ENCODE measurements at regions not wholly inside any gene's neighbourhood (a gene's known extent, or its start where the extent isn't known, plus 50 kb on each side); places are given as distances from the start of the nearest gene placed in this dataset.
A peak's percentile ranks its signal among the peaks of the same experiment; 100 is the strongest.

- no peak for DNase-seq (ENCODE audit: low spot score)
Observed at GRCh38 chr14:76974365-76974764, 54.1 kb downstream of the IRF2BPL start.

- no peak for DNase-seq (ENCODE audit: low spot score)
Observed at GRCh38 chr14:76971549-76971948, 57.0 kb downstream of the IRF2BPL start.

GRCh38 chr14:76968621-76969063 is 59.9 kb downstream of the IRF2BPL start:
- DNase-seq (ENCODE audit: low spot score): no peak

GRCh38 chr14:76967788-76968187 is 60.7 kb downstream of the IRF2BPL start:
- DNase-seq (ENCODE audit: low spot score): no peak

GRCh38 chr14:76965232-76965631 is 63.3 kb downstream of the IRF2BPL start:
- no peak for DNase-seq (ENCODE audit: low spot score)

- no peak for DNase-seq (ENCODE audit: low spot score)
Observed at GRCh38 chr14:76964695-76965094, 63.8 kb downstream of the IRF2BPL start.

- no peak for DNase-seq (ENCODE audit: low spot score)
Observed at GRCh38 chr14:76963372-76963771, 65.1 kb downstream of the IRF2BPL start.

GRCh38 chr14:76962303-76962660 is 66.2 kb downstream of the IRF2BPL start:
- DNase-seq (ENCODE audit: low spot score): no peak

- DNase-seq (ENCODE audit: low spot score): peak; percentile 98
Observed at GRCh38 chr14:76961631-76962302, 66.7 kb downstream of the IRF2BPL start.

GRCh38 chr14:76958980-76959710 is 69.4 kb downstream of the IRF2BPL start:
- DNase-seq (ENCODE audit: low spot score): no peak

GRCh38 chr14:76958020-76958979 is 70.2 kb downstream of the IRF2BPL start:
- no peak for DNase-seq (ENCODE audit: low spot score)

GRCh38 chr14:76957224-76957891 is 71.2 kb downstream of the IRF2BPL start:
- no peak for DNase-seq (ENCODE audit: low spot score)

GRCh38 chr14:76956316-76957090 is 72.0 kb downstream of the IRF2BPL start:
- peak; percentile 91 for DNase-seq (ENCODE audit: low spot score)

- DNase-seq (ENCODE audit: low spot score): peak; percentile 81
Observed at GRCh38 chr14:76955575-76956315, 72.8 kb downstream of the IRF2BPL start.

- DNase-seq (ENCODE audit: low spot score): no peak
Observed at GRCh38 chr14:76954394-76955190, 73.9 kb downstream of the IRF2BPL start.

- DNase-seq (ENCODE audit: low spot score): peak; percentile 50
Observed at GRCh38 chr14:76953311-76953945, 75.1 kb downstream of the IRF2BPL start.

GRCh38 chr14:76951166-76951565 is 77.3 kb downstream of the IRF2BPL start:
- no peak for DNase-seq (ENCODE audit: low spot score)

- no peak for DNase-seq (ENCODE audit: low spot score)
Observed at GRCh38 chr14:76950055-76951020, 78.2 kb downstream of the IRF2BPL start.

Data from CD4-positive, alpha-beta T cell treated with Interleukin-2 at 100 ng/mL for 4 hours (primary cell).